Panc1 (cell line): ENCODE measurements at regions not wholly inside any gene's neighbourhood (a gene's known extent, or its start where the extent isn't known, plus 50 kb on each side); places are given as distances from the start of the nearest gene placed in this dataset.

Experiments
- POLR2AphosphoS5 ChIP-seq: IDR thresholded peaks from 2 replicates; pipeline ENCODE4 v1.6.1; 2012; ENCODE audit warnings: mild to moderate bottlenecking, low read depth, low read length, moderate library complexity
- SIN3A ChIP-seq: IDR thresholded peaks from 2 replicates; pipeline ENCODE4 v1.6.1; 2012; ENCODE audit warnings: low read depth, mild to moderate bottlenecking, low read length, moderate library complexity, borderline replicate concordance; ENCODE audit not compliant: insufficient read depth
- TCF7L2 ChIP-seq: IDR thresholded peaks from 2 replicates; pipeline ENCODE4 v1.6.1; 2011; ENCODE audit warnings: mild to moderate bottlenecking, low read depth, low read length, inconsistent platforms
- TF ChIP-seq, protein P1 (sequence below): fragments of 450-650 bp; IDR thresholded peaks from 2 replicates; pipeline ENCODE4 v1.5.1; 2017; ENCODE audit warnings: mild to moderate bottlenecking

DNA sequence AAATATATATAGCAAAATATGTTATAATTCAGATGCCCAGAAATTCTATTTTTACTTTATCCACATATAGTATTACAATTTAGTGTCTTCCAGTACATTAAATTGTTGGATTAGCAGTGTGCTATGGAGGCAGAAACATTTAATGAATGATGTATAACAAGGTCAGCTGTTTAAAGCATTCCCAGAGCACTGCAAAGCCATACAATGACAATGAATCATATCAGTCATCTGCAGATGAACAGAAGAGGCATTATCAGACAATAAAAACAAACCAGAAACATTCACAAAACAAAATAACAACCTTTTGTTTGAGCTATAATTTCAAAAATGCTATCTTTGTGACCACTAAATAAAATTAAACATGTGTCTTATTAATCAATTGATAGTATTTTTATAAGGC, 524.2 kb downstream of the FAT4 start:
- TF ChIP-seq, protein P1, sequence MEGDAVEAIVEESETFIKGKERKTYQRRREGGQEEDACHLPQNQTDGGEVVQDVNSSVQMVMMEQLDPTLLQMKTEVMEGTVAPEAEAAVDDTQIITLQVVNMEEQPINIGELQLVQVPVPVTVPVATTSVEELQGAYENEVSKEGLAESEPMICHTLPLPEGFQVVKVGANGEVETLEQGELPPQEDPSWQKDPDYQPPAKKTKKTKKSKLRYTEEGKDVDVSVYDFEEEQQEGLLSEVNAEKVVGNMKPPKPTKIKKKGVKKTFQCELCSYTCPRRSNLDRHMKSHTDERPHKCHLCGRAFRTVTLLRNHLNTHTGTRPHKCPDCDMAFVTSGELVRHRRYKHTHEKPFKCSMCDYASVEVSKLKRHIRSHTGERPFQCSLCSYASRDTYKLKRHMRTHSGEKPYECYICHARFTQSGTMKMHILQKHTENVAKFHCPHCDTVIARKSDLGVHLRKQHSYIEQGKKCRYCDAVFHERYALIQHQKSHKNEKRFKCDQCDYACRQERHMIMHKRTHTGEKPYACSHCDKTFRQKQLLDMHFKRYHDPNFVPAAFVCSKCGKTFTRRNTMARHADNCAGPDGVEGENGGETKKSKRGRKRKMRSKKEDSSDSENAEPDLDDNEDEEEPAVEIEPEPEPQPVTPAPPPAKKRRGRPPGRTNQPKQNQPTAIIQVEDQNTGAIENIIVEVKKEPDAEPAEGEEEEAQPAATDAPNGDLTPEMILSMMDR = no peak
- TF ChIP-seq POLR2AphosphoS5 (no peak), SIN3A (no peak), TCF7L2 (no peak)
